LoVo (cell line): ENCODE measurements at regions not wholly inside any gene's neighbourhood (a gene's known extent, or its start where the extent isn't known, plus 50 kb on each side); places are given as distances from the start of the nearest gene placed in this dataset.
"Not testable (repeated sequence)": the region's sequence is repeated elsewhere in the genome, so short reads cannot be mapped to it uniquely, and the experiment has no call there.

Source experiments
- DNase-seq: peaks from one replicate; pipeline ENCODE4 v3.0.0-alpha.2; 2016; ENCODE audit warnings: low spot score

DNA sequence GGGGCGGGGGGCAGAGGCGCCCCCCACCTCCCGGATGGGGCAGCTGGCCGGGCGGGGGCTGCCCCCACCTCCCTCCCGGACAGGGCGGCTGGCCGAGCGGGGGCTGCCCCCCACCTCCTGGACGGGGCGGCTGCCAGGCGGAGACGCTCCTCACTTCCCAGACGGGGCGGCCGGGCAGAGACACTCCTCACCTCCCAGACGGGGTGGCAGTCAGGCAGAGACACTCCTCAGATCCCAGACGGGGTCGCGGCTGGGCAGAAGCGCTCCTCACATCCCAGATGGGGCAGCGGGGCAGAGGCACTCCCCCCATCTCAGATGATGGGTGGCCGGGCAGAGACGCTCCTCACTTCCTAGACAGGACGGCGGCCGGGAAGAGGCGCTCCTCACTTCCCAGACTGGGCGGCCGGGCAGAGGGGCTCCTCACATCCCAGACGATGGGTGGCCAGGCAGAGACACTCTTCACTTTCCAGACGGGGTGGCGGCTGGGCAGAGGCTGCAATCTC lies 240.1 kb downstream of the NPIPA7 start:
- not testable (repeated sequence) for DNase-seq

- not testable (repeated sequence) for DNase-seq
Measured at GRCh38 chr16:16624367-16624766, 245.4 kb downstream of the NPIPA7 start.

DNA sequence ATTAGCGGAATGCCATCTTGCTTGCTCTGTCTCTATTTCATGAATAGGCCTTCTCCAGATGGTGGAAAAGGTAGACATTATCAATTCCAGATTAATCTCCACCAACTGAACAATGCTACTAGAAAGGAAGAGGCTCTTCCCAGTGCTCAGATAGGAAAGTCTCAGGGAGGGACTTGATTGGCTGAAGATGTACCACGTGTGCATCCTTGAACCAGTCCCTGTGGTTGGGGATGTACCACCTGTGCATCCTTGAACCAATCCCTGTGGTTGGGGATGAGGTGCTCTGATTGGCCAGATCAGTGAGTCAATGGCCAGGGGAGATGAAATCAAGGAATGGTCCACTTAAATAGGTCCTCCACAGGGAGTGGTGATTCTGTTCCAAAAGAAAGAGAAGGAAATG lies 246.2 kb downstream of the NPIPA7 start:
- not testable (repeated sequence) for DNase-seq

- not testable (repeated sequence) for DNase-seq
Measured at GRCh38 chr16:16627865-16628264, 248.9 kb downstream of the NPIPA7 start.

- not testable (repeated sequence) for DNase-seq
Measured at GRCh38 chr16:16638231-16638630, 259.3 kb downstream of the NPIPA7 start.

DNA sequence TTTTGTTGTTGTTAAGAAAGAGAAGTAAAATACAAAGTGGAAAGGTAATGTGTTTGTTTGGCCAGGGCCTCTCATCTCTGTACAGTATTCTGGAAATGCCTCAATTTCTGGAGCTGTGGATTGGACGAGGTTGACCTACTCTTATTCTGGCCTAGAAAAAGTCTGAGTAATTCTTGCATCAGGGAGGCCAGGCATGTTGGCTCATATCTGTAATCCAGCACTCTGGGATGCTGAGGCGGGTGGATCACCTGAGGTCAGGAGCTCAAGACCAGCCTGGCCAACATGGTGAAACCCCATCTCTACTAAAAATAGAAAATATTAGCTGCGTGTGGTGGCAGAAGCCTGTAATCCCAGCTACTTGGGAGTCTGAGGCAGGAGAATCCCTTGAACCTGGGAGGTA lies 259.8 kb downstream of the NPIPA7 start:
- not testable (repeated sequence) for DNase-seq

- not testable (repeated sequence) for DNase-seq
Measured at GRCh38 chr16:16643828-16644227, 264.9 kb downstream of the NPIPA7 start.

GRCh38 chr16:16648002-16648401 lies 269.1 kb downstream of the NPIPA7 start:
- not testable (repeated sequence) for DNase-seq

GRCh38 chr16:16672180-16672812 lies 293.4 kb downstream of the NPIPA7 start:
- DNase-seq: not testable (repeated sequence)

GRCh38 chr16:16674820-16675219 lies 295.9 kb downstream of the NPIPA7 start:
- DNase-seq: not testable (repeated sequence)

GRCh38 chr16:16721849-16722248 lies 342.9 kb downstream of the NPIPA7 start:
- DNase-seq: not testable (repeated sequence)

DNA sequence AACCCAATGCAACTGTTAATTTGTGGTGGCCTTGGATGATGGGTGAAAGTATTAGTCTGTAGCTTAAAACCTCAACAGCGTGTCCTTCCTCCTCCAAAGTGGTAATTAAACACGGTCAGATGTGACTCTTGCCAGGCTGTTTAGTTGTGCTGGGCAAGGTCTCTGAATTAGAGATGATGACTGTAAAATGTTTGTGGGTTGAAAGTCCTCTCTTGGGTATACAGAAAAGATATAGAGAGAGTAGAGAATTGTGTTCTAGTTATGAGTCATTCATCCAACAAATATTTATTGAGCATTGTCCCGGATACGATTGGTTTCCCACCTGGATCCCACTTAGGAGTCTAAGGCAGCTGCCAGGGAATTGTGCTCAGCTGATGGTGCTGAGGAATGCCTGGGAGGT lies 343.7 kb downstream of the NPIPA7 start:
- not testable (repeated sequence) for DNase-seq

GRCh38 chr16:16723819-16724519 lies 345.0 kb downstream of the NPIPA7 start:
- not testable (repeated sequence) for DNase-seq

- DNase-seq: not testable (repeated sequence)
Measured at GRCh38 chr16:16727048-16727447, 348.1 kb downstream of the NPIPA7 start.

DNA sequence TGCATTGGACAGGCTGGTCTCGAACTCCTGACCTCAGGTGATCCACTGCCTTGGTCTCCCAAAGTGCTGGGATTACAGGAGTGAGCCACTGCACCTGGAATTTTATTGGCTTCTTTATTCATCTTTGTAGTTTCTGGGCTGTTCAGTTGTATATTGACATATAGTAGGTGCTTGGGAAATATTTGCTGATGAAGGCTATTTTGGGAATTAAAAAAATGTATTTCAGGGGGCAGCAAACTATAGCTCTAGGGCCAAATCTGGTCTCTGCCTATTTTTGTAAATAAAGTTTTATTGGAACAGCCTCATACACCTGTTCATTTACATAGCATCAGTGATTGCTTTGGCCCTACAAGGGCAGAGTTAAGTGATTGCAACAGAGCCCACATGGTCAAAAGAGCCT lies 363.6 kb downstream of the NPIPA7 start:
- not testable (repeated sequence) for DNase-seq

- DNase-seq: not testable (repeated sequence)
Measured at GRCh38 chr16:16754992-16755667, 376.2 kb downstream of the NPIPA7 start.

DNA sequence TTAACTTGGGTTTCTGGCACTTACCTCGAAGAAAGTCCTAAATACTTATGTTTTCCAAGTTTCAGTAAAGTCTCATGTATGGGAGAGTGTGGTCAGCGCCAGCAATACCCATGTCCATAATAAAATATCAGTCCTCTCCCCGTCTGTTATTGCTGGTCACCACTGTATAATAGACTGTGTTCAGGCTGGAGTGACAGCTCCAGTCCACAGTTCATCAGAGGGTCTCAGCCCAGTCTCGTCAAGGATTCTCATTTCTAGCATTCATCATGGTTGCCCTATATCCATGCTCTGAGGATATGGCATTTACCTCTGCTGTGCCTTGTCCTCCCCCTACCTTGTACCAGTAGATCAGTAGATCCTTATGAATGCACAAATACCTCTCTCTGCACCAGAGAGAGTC lies 384.5 kb downstream of the NPIPA7 start:
- no peak for DNase-seq

DNA sequence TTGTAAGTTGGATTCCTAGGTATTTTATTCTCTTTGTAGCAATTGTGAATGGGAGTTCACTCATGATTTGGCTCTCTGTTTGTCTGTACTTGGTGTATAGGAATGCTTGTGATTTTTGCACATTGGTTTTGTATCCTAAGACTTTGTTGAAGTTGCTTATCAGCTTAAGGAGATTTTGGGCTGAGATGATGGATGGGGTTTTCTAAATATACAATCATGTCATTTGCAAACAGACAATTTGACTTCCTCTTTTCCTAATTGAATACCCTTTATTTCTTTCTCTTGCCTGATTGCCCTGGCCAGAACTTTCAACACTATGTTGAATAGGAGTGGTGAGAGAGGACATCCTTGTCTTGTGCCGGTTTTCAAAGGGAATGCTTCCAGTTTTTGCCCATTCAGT lies 391.8 kb downstream of the NPIPA7 start:
- not testable (repeated sequence) for DNase-seq

DNA sequence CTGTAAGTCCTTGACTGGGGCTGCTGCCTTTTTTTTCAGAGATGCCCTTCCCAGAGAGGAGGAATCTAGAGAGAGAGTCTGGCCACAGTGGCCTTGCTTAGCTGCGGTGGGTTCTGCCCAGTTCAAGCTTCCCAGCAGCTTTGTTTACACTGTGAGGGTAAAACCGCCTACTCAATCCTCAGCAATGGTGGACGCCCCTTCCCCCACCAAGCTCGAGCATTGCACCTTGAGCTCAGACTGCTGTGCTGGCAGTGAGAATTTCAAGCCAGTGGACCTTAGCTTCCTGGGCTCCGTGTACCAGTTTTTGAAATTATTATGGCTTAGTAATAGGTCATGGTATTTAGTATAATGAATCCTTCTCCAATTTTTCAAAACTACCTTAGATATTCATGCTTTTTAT lies 395.4 kb downstream of the NPIPA7 start:
- DNase-seq: no peak

DNA sequence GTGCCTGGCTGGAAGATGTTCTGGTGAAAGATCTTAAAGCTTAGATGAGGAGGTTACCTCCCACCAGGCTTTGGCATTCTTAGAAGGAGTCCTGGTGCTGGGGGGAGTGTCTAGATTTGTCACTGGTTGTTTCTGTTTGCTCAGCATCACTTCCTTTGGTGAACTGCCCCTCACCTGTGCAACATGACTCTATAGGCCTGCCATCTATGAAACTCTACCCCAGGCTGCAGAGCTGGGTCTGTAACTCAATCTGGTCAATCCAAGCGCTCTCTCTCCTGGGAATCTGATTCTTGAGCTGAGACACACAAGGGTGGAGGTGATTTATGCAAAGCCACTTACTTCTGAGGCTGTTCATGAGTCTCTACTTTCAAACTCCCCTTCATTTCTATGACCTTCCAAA lies 399.4 kb downstream of the NPIPA7 start:
- no peak for DNase-seq

- no peak for DNase-seq
Measured at GRCh38 chr16:16780588-16780987, 401.6 kb downstream of the NPIPA7 start.

GRCh38 chr16:16782153-16782552 lies 403.2 kb downstream of the NPIPA7 start:
- DNase-seq: no peak

DNA sequence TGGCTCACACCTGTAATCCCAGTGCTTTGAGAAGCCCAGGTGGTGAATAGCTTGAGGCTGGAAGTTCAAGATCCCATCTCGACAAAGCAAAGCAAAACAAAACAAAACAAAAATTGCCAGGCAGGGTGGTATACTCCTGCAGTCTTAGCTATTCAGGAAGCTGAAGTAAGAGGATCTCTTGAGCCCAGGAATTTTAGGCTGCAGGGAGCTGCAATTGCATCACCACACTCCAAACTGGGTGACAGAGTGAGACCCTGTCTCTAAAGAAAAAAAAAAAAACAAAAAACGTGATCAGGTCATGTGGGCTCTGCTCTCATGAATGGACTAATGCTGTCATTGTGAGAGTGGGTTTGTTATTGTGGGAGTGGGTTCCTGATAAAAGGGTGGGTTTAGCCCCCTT lies 409.1 kb downstream of the NPIPA7 start:
- DNase-seq: no peak
